IMR-90 (cell line): ENCODE measurements at regions not wholly inside any gene's neighbourhood (a gene's known extent, or its start where the extent isn't known, plus 50 kb on each side); places are given as distances from the start of the nearest gene placed in this dataset.

Source experiments
- CEBPB ChIP-seq: IDR thresholded peaks from 2 replicates; pipeline ENCODE4 v1.6.1; 2012; ENCODE audit warnings: low read depth, low read length, improper control_type of control experiment
- CHD1 ChIP-seq: IDR thresholded peaks from 2 replicates; pipeline ENCODE4 v1.6.1; 2012; ENCODE audit warnings: low read depth, low read length, improper control_type of control experiment
- CTCF ChIP-seq: conservative IDR thresholded peaks from 2 replicates; pipeline ENCODE4 v1.5.1; 2012; ENCODE audit warnings: mild to moderate bottlenecking, low read depth, low read length, improper control_type of control experiment
- ELK1 ChIP-seq: fragments of 150-350 bp; IDR thresholded peaks from 2 replicates; pipeline ENCODE4 v1.6.1; 2016; ENCODE audit warnings: low read depth, mild to moderate bottlenecking, low read length, moderate library complexity, borderline replicate concordance
- NFE2L2 ChIP-seq: fragments of 150-350 bp; IDR thresholded peaks from 2 replicates; pipeline ENCODE4 v1.6.1; 2016; ENCODE audit warnings: low read depth, mild to moderate bottlenecking, low read length
- POLR2A ChIP-seq: IDR thresholded peaks from 2 replicates; pipeline ENCODE4 v1.6.1; 2012; ENCODE audit warnings: mild to moderate bottlenecking, low read depth, low read length
- USF2 ChIP-seq: fragments of 150-350 bp; IDR thresholded peaks from 2 replicates; pipeline ENCODE4 v1.6.1; 2017; ENCODE audit warnings: mild to moderate bottlenecking, antibody characterized with exemption, low read length, low read depth

GRCh38 chr3:10746684-10747083, 69.3 kb upstream of the SLC6A11 start:
- no peak for TF ChIP-seq CHD1
- no peak for TF ChIP-seq USF2
- no peak for TF ChIP-seq POLR2A
- TF ChIP-seq CTCF: no peak
- TF ChIP-seq ELK1: no peak
- TF ChIP-seq CEBPB: no peak
- TF ChIP-seq NFE2L2: no peak
